NOMO-1 (cell line): ENCODE measurements at regions not wholly inside any gene's neighbourhood (a gene's known extent, or its start where the extent isn't known, plus 50 kb on each side); places are given as distances from the start of the nearest gene placed in this dataset.

Source experiments
- DNase-seq, 2 experiments: peaks; one replicate each; lab custom pipeline; 2025; ENCODE audit not compliant: unreplicated experiment in 2 of 2; lab: John Stamatoyannopoulos, UW

- DNase-seq, result no peak
Measured at GRCh38 chr1:60311838-60312237, 238.3 kb upstream of the C1orf87 start.

GRCh38 chr1:60299581-60299980 lies 226.0 kb upstream of the C1orf87 start:
- no peak for DNase-seq

- no peak for DNase-seq
Measured at GRCh38 chr1:60298290-60298689, 224.7 kb upstream of the C1orf87 start.

- no peak for DNase-seq
Measured at GRCh38 chr1:60296794-60297193, 223.2 kb upstream of the C1orf87 start.

GRCh38 chr1:60292140-60292539 lies 218.6 kb upstream of the C1orf87 start:
- DNase-seq, result no peak

GRCh38 chr1:60290393-60290792 lies 216.8 kb upstream of the C1orf87 start:
- DNase-seq, result no peak

- no peak for DNase-seq
Measured at GRCh38 chr1:60287536-60287935, 214.0 kb upstream of the C1orf87 start.

GRCh38 chr1:60283690-60284089 lies 210.1 kb upstream of the C1orf87 start:
- no peak for DNase-seq

- DNase-seq, result peak; percentile 1 to 12
Measured at GRCh38 chr1:60281360-60281932, 207.9 kb upstream of the C1orf87 start.

GRCh38 chr1:60280819-60281218 lies 207.2 kb upstream of the C1orf87 start:
- no peak for DNase-seq

- no peak for DNase-seq
Measured at GRCh38 chr1:60280256-60280655, 206.7 kb upstream of the C1orf87 start.

- no peak for DNase-seq
Measured at GRCh38 chr1:60279798-60280197, 206.2 kb upstream of the C1orf87 start.

GRCh38 chr1:60277269-60277668 lies 203.7 kb upstream of the C1orf87 start:
- DNase-seq, result no peak

GRCh38 chr1:60274422-60275290 lies 201.1 kb upstream of the C1orf87 start:
- no peak for DNase-seq

GRCh38 chr1:60273185-60273584 lies 199.6 kb upstream of the C1orf87 start:
- no peak for DNase-seq

GRCh38 chr1:60271041-60271440 lies 197.5 kb upstream of the C1orf87 start:
- DNase-seq, result no peak

- no peak for DNase-seq
Measured at GRCh38 chr1:60268451-60268850, 194.9 kb upstream of the C1orf87 start.

- DNase-seq, result no peak
Measured at GRCh38 chr1:60265560-60266535, 192.3 kb upstream of the C1orf87 start.

GRCh38 chr1:60262701-60263100 lies 189.1 kb upstream of the C1orf87 start:
- DNase-seq, result no peak

GRCh38 chr1:60257531-60257930 lies 184.0 kb upstream of the C1orf87 start:
- no peak for DNase-seq

GRCh38 chr1:60255565-60255964 lies 182.0 kb upstream of the C1orf87 start:
- no peak for DNase-seq
